CD4-positive, alpha-beta T cell treated with Interleukin-15 for 4 hours (primary cell): ENCODE measurements at regions not wholly inside any gene's neighbourhood (a gene's known extent, or its start where the extent isn't known, plus 50 kb on each side); places are given as distances from the start of the nearest gene placed in this dataset.
A peak's percentile ranks its signal among the peaks of the same experiment; 100 is the strongest.

Experiments
- DNase-seq: peaks from one replicate; pipeline ENCODE4 v3.0.0-alpha.2; 2020; ENCODE audit warnings: low spot score

GRCh38 chr9:38227061-38227540, 158.1 kb upstream of the SHB start:
- peak; percentile 58 for DNase-seq

GRCh38 chr9:38226491-38226951, 157.5 kb upstream of the SHB start:
- DNase-seq: no peak

- DNase-seq: no peak
These were observed 155.9 kb upstream of the SHB start for GRCh38 chr9:38224941-38225340.

- no peak for DNase-seq
These were observed 147.5 kb upstream of the SHB start for GRCh38 chr9:38216572-38216971.

GRCh38 chr9:38215465-38215864, 146.4 kb upstream of the SHB start:
- DNase-seq: no peak

- DNase-seq: no peak
These were observed 145.4 kb upstream of the SHB start for GRCh38 chr9:38214432-38214831.

- no peak for DNase-seq
These were observed 144.7 kb upstream of the SHB start for GRCh38 chr9:38213631-38214299.

- no peak for DNase-seq
These were observed 143.0 kb upstream of the SHB start for GRCh38 chr9:38212016-38212415.

GRCh38 chr9:38211002-38211401, 142.0 kb upstream of the SHB start:
- no peak for DNase-seq

- DNase-seq: no peak
These were observed 139.3 kb upstream of the SHB start for GRCh38 chr9:38208206-38208901.

- no peak for DNase-seq
These were observed 138.3 kb upstream of the SHB start for GRCh38 chr9:38207247-38207778.

GRCh38 chr9:38205279-38205678, 136.3 kb upstream of the SHB start:
- no peak for DNase-seq

- DNase-seq: no peak
These were observed 133.4 kb upstream of the SHB start for GRCh38 chr9:38202336-38202938.

GRCh38 chr9:38201844-38202243, 132.8 kb upstream of the SHB start:
- DNase-seq: no peak

GRCh38 chr9:38200431-38200830, 131.4 kb upstream of the SHB start:
- no peak for DNase-seq

GRCh38 chr9:38198140-38198539, 129.1 kb upstream of the SHB start:
- DNase-seq: no peak

GRCh38 chr9:38196714-38197113, 127.7 kb upstream of the SHB start:
- no peak for DNase-seq

GRCh38 chr9:38195737-38196161, 126.7 kb upstream of the SHB start:
- DNase-seq: no peak

GRCh38 chr9:38194870-38195269, 125.8 kb upstream of the SHB start:
- no peak for DNase-seq

- no peak for DNase-seq
These were observed 123.8 kb upstream of the SHB start for GRCh38 chr9:38192731-38193265.

- DNase-seq: no peak
These were observed 117.5 kb upstream of the SHB start for GRCh38 chr9:38186404-38187115.
